Activated CD8-positive, alpha-beta memory T cell treated with anti-CD3 and anti-CD28 coated beads for 36 hours (primary cell): ENCODE measurements at regions not wholly inside any gene's neighbourhood (a gene's known extent, or its start where the extent isn't known, plus 50 kb on each side); places are given as distances from the start of the nearest gene placed in this dataset.
"Not testable (repeated sequence)": the region's sequence is repeated elsewhere in the genome, so short reads cannot be mapped to it uniquely, and the experiment has no call there.

Experiments used
- CTCF ChIA-PET: fragments of 350-600 bp; sonication (Branson Sonifier 250); formaldehyde crosslinking; loops from one replicate; lab custom pipeline; 2021; ENCODE audit warnings: antibody characterized with exemption; lab: Charles Lee
- POLR2A ChIA-PET: fragments of 350-600 bp; sonication (Branson Sonifier 250); formaldehyde crosslinking; loops from one replicate; lab custom pipeline; 2021; ENCODE audit warnings: antibody characterized with exemption; lab: Charles Lee

GRCh38 chr1:206391903-206392302 is 78.4 kb upstream of the IKBKE start:
- POLR2A ChIA-PET, CTCF ChIA-PET: not testable (repeated sequence)

DNA sequence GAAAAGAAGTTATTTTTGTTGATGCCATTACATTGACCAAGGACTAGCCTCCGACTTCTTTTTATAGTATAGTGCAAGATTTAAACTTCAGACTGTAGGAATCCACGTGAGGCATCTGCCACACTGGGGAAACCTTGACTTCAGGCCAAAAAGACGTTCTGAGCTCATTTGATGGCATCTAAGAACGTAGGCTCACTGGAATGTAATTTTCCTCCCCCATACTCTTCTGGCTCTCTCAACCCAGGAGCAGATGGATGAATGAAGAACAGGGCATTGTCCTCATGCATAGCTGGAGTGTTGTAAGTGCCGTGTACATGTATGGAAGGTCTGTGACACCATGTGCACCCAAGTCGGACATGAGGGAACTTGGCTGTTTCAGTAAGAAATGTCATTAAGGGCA is 72.8 kb upstream of the IKBKE start:
- CTCF ChIA-PET, POLR2A ChIA-PET: not testable (repeated sequence)

GRCh38 chr1:206398261-206398660 is 72.0 kb upstream of the IKBKE start:
- CTCF ChIA-PET, POLR2A ChIA-PET: not testable (repeated sequence)

- POLR2A ChIA-PET, CTCF ChIA-PET: not testable (repeated sequence)
Observed at GRCh38 chr1:206403612-206404307, 66.5 kb upstream of the IKBKE start.

DNA sequence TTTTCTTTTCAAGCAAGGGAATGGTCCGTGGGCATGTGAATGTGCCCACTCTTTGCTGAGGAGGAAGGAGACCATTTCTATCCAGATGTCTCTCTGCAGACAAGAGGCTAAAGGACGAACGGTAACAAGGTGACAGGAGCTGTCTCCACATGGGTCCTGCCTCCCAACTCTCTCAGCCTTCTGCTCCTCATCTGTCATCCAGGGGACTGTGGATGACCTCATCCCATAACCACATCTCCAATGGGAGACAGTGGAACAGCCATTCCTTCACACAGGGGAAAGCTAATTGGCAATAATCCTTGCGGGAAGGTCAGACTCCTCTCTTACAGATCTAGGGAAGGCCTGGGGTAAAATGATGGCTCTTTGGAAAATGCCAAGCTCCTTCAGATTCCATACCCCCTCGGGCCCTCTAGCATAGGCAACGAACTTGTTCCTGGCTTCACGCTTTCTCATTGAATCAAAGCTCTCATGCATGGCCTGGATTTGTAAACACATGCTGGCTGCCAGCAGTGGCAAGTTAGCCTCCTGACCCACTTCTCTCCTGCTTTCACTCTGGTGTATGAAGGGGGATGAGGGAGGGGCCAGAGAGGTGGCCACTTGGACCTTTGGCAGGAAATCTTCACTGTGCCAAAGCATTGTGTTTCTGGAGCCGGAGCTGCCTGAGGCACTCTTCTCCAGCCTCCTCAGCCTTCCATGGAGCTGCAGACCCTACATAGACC is 65.8 kb upstream of the IKBKE start:
- POLR2A ChIA-PET, CTCF ChIA-PET: not testable (repeated sequence)

DNA sequence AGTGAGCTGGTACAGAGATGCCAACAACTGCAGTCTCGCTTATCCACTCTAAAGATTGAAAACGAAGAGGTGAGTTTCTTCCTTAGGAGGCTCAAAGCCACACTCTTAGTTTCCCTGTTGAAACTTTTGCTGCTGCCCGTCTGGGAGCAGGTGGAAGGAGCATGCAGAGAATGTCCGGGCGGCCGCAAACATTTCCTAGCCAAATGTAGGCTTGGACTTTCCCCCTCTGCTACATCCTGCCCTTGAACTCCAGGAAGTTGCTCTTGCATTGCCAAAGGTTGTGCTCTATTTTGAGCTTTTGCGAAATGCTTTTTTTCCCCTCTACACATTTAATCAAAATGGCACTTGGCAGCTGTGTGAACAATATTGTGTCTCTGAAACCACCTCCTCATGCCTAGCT is 65.0 kb upstream of the IKBKE start:
- POLR2A ChIA-PET, CTCF ChIA-PET: not testable (repeated sequence)

GRCh38 chr1:206408371-206409288 is 61.6 kb upstream of the IKBKE start:
- CTCF ChIA-PET, POLR2A ChIA-PET: not testable (repeated sequence)

GRCh38 chr1:206411321-206411720 is 59.0 kb upstream of the IKBKE start:
- ChIA-PET POLR2A (no interaction called here), CTCF (no interaction called here)

DNA sequence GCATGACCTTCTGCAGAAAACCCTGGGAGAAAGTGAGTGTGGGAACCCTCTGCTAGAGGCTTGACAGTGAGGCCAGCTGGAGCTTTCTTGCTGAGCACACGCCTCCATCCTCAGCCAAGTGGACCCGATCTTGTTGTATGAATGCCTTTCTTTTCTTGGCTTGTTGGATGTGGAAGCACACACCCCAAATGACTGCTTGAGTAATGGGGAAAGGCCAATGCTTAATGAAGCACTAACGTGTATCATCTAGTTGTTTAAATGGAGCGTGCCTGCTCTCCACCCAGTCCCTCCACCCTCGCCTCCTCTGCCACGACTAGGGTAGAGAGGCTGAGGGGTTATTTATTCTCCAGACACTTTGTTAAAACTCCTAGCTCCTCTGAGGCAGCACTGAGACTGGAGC is 54.3 kb upstream of the IKBKE start:
- ChIA-PET CTCF (no interaction called here), POLR2A (no interaction called here)

DNA sequence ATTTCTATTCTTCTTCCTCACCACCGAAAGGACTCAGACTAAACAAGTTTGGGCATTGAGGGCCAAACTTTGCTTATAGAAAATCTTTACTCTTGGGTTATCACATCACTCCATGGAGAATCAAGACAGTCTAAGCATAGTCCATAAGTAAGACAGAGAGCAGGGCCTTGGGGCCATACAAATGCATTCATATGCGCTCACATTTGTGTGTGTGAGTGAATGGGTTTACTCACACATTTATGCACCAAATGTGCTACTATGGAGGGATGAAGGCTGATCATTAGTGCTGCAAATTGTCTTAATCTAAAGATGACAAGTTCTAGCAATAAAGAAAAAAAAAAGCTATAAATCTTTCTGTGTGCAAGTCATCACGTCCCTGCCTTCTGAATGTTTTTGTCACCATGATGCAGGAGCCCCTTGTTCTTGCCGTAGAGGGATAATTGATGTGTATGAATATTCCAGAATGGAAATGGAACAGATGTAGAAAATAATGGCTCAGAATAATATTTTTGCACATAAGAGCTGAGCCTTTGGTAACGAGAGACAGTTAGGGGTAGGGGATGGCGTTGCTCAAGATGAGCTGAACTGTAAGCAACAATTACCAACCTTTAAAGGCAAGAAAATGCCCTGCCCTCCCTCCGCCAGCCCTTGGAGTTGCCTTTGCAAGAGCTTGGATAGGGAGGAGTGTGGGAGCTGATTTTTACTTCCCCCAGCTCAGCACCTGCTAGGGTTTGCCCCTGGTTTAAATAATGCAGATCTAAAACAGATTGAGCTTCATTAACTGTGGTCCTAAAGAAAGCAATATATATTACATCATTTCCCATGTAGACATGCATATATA is 52.3 kb upstream of the IKBKE start:
- ChIA-PET POLR2A (no interaction called here), CTCF (no interaction called here)

GRCh38 chr1:206419250-206419649 is 51.0 kb upstream of the IKBKE start:
- POLR2A ChIA-PET = no interaction called here
- CTCF ChIA-PET = no interaction called here

- ChIA-PET CTCF (no interaction called here), POLR2A (no interaction called here)
Observed at GRCh38 chr1:206419783-206420182, 50.5 kb upstream of the IKBKE start.

- CTCF ChIA-PET = no interaction called here
- POLR2A ChIA-PET = no interaction called here
Observed at GRCh38 chr1:206420471-206420870, 49.8 kb upstream of the IKBKE start.
